Gastroesophageal sphincter (tissue), 3 donors: ENCODE measurements at regions not wholly inside any gene's neighbourhood (a gene's known extent, or its start where the extent isn't known, plus 50 kb on each side); places are given as distances from the start of the nearest gene placed in this dataset.

Source experiments
- CTCF ChIP-seq, 4 experiments: fragments of 200-600 bp in 2 of 4; fragments of 450-650 bp in 2 of 4; sonication (generic) in 1 of 4; IDR thresholded peaks; one replicate each; pipeline ENCODE4 v1.5.1; 2017 to 2019; ENCODE audit warnings: antibody characterized with exemption in 4 of 4, mild to moderate bottlenecking in 2 of 4, moderate library complexity in 2 of 4
- POLR2A ChIP-seq, 2 donors: fragments of 450-650 bp; IDR thresholded peaks; one replicate each; pipeline ENCODE4 v1.6.1; 2017; ENCODE audit warnings: antibody characterized with exemption in 2 of 2, mild to moderate bottlenecking in 2 of 2, moderate library complexity in 1 of 2

- TF ChIP-seq POLR2A (IDR thresholded peaks at IDR 0.05) (no peak), CTCF (IDR thresholded peaks at IDR 0.05) (no peak)
Observed at GRCh38 chr7:115869190-115869589, 161.4 kb downstream of the TFEC start.
